CD8-positive, alpha-beta memory T cell (primary cell): ENCODE measurements at regions not wholly inside any gene's neighbourhood (a gene's known extent, or its start where the extent isn't known, plus 50 kb on each side); places are given as distances from the start of the nearest gene placed in this dataset.

ENCODE experiments used
- CTCF ChIA-PET: fragments of 350-600 bp; sonication (Branson Sonifier 250); formaldehyde crosslinking; loops from one replicate; lab custom pipeline; 2021; ENCODE audit warnings: antibody characterized with exemption; lab: Charles Lee
- POLR2A ChIA-PET: fragments of 350-600 bp; sonication (Branson Sonifier 250); formaldehyde crosslinking; loops from one replicate; lab custom pipeline; 2021; ENCODE audit warnings: antibody characterized with exemption; lab: Charles Lee
- DNase-seq, 5 donors: peaks; one replicate each; pipeline versions ENCODE4 v3.0.0 to v3.0.0-alpha.2; 2020 to 2022; ENCODE audit warnings: mixed read lengths in 1 of 5
- H3K27ac ChIP-seq: one replicate; pipeline ENCODE4 v1.7.0; 2013; ENCODE audit warnings: low read depth, mild to moderate bottlenecking, low read length, moderate library complexity
- H3K27me3 ChIP-seq: 2 replicates; pipeline ENCODE4 v1.7.0; 2013; ENCODE audit warnings: low read length, mild to moderate bottlenecking; ENCODE audit not compliant: insufficient read depth, poor library complexity, severe bottlenecking
- H3K36me3 ChIP-seq: 2 replicates; pipeline ENCODE4 v1.7.0; 2013; ENCODE audit warnings: mild to moderate bottlenecking, low read length, moderate library complexity; ENCODE audit not compliant: insufficient read depth
- H3K4me1 ChIP-seq: 2 replicates; pipeline ENCODE4 v1.7.0; 2013; ENCODE audit warnings: mild to moderate bottlenecking, low read length, moderate library complexity; ENCODE audit not compliant: insufficient read depth
- H3K4me3 ChIP-seq: 2 replicates; pipeline ENCODE4 v1.7.0; 2013; ENCODE audit warnings: mild to moderate bottlenecking, low read length
- H3K9me3 ChIP-seq: 2 replicates; pipeline ENCODE4 v1.7.0; 2013; ENCODE audit warnings: mild to moderate bottlenecking, low read length
- H3K27ac Mint-ChIP-seq, 8 donors: one replicate each; pipeline ENCODE4 v1.8.0; 2020 to 2021; ENCODE audit warnings: mixed read lengths in 8 of 8, mild to moderate bottlenecking in 6 of 8, inconsistent platforms in 3 of 8, moderate library complexity in 3 of 8
- H3K27me3 Mint-ChIP-seq, 2 donors: one replicate each; pipeline ENCODE4 v1.8.0; 2020 to 2021; ENCODE audit warnings: mixed read lengths in 2 of 2, mild to moderate bottlenecking in 1 of 2, moderate library complexity in 1 of 2
- H3K36me3 Mint-ChIP-seq, 3 donors: one replicate each; pipeline ENCODE4 v1.8.0; 2020 to 2021; ENCODE audit warnings: mixed read lengths in 3 of 3, inconsistent platforms in 1 of 3, mild to moderate bottlenecking in 1 of 3
- H3K4me1 Mint-ChIP-seq, 3 donors: one replicate each; pipeline ENCODE4 v1.8.0; 2020 to 2021; ENCODE audit warnings: mixed read lengths in 3 of 3, inconsistent platforms in 1 of 3, mild to moderate bottlenecking in 1 of 3
- H3K4me3 Mint-ChIP-seq, 7 donors: one replicate each; pipeline ENCODE4 v1.8.0; 2020 to 2021; ENCODE audit warnings: mixed read lengths in 7 of 7, mild to moderate bottlenecking in 6 of 7, moderate library complexity in 4 of 7, inconsistent platforms in 2 of 7
- H3K9me3 Mint-ChIP-seq, 5 donors: one replicate each; pipeline ENCODE4 v1.8.0; 2020 to 2022; ENCODE audit warnings: mixed read lengths in 5 of 5, mild to moderate bottlenecking in 3 of 5, moderate library complexity in 2 of 5, inconsistent platforms in 1 of 5

- no peak overlapping the region for H3K4me3 Mint-ChIP-seq
- H3K4me3 ChIP-seq: no peak overlapping the region
Measured at GRCh38 chr6:98653179-98653578, 181.2 kb upstream of the POU3F2 start.

GRCh38 chr6:98657764-98658163 lies 176.6 kb upstream of the POU3F2 start:
- ChIA-PET POLR2A (no interaction called here), CTCF (no interaction called here)
- Histone ChIP-seq H3K27me3 (no peaks in the 10 kb centered on the region), H3K4me1 (no peaks in the 10 kb centered on the region), H3K27ac (no peak overlapping the region), H3K9me3 (no peaks in the 10 kb centered on the region), H3K36me3 (no peaks in the 10 kb centered on the region), H3K4me3 (no peak overlapping the region)
- Mint-ChIP-seq H3K4me1 (no peaks in the 10 kb centered on the region), H3K9me3 (peaks cover 0 to 2% (median 0%) of the 10 kb centered on the region in 5 donors), H3K27me3 (peaks cover 0 to 2% of the 10 kb centered on the region in 2 donors), H3K27ac (no peak overlapping the region), H3K36me3 (no peaks in the 10 kb centered on the region), H3K4me3 (no peak overlapping the region)
- DNase-seq: no peak

More at GRCh38 chr6:98653179-98653578, 181.2 kb upstream of the POU3F2 start:
- no peak overlapping the region for H3K27ac Mint-ChIP-seq
- no peak for DNase-seq
- no peak overlapping the region for H3K27ac ChIP-seq
- H3K36me3 Mint-ChIP-seq: no peaks in the 10 kb centered on the region
- no peaks in the 10 kb centered on the region for H3K36me3 ChIP-seq
- H3K27me3 Mint-ChIP-seq: peaks cover 0 to 1% of the 10 kb centered on the region in 2 donors
- no peaks in the 10 kb centered on the region for H3K27me3 ChIP-seq
- H3K4me1 ChIP-seq: no peaks in the 10 kb centered on the region
- H3K4me1 Mint-ChIP-seq: no peaks in the 10 kb centered on the region
- CTCF ChIA-PET: no interaction called here
- H3K9me3 ChIP-seq: no peaks in the 10 kb centered on the region
- POLR2A ChIA-PET: no interaction called here
- H3K9me3 Mint-ChIP-seq: peaks cover 0 to 2% (median 0%) of the 10 kb centered on the region in 5 donors

- ChIA-PET CTCF (no interaction called here), POLR2A (no interaction called here)
- no peak overlapping the region for H3K4me3 ChIP-seq
- Mint-ChIP-seq H3K27me3 (peaks cover 0 to 2% of the 10 kb centered on the region in 2 donors), H3K36me3 (no peaks in the 10 kb centered on the region), H3K9me3 (no peaks in the 10 kb centered on the region), H3K4me3 (no peak overlapping the region), H3K27ac (no peak overlapping the region), H3K4me1 (no peaks in the 10 kb centered on the region)
- no peaks in the 10 kb centered on the region for H3K36me3 ChIP-seq
- H3K9me3 ChIP-seq: no peaks in the 10 kb centered on the region
- no peaks in the 10 kb centered on the region for H3K27me3 ChIP-seq
- no peak overlapping the region for H3K27ac ChIP-seq
- no peaks in the 10 kb centered on the region for H3K4me1 ChIP-seq
- DNase-seq: no peak
Measured at GRCh38 chr6:98669371-98669770, 165.0 kb upstream of the POU3F2 start.

GRCh38 chr6:98670045-98670746 lies 164.2 kb upstream of the POU3F2 start:
- no peaks in the 10 kb centered on the region for H3K36me3 ChIP-seq
- no peak overlapping the region for H3K27ac ChIP-seq
- no peak overlapping the region for H3K27ac Mint-ChIP-seq
- no peaks in the 10 kb centered on the region for H3K4me1 ChIP-seq
- H3K9me3 ChIP-seq: no peaks in the 10 kb centered on the region
- ChIA-PET POLR2A (no interaction called here), CTCF (no interaction called here)
- H3K27me3 ChIP-seq: no peaks in the 10 kb centered on the region
- no peaks in the 10 kb centered on the region for H3K9me3 Mint-ChIP-seq
- H3K27me3 Mint-ChIP-seq: peaks cover 0 to 2% of the 10 kb centered on the region in 2 donors
- no peaks in the 10 kb centered on the region for H3K4me1 Mint-ChIP-seq
- no peak overlapping the region for H3K4me3 ChIP-seq
- H3K4me3 Mint-ChIP-seq: no peak overlapping the region
- no peaks in the 10 kb centered on the region for H3K36me3 Mint-ChIP-seq
- DNase-seq: no peak

GRCh38 chr6:98672681-98673475 lies 161.5 kb upstream of the POU3F2 start:
- CTCF ChIA-PET: no interaction called here
- Mint-ChIP-seq H3K27ac (no peak overlapping the region), H3K36me3 (no peaks in the 10 kb centered on the region), H3K4me3 (no peak overlapping the region), H3K4me1 (no peaks in the 10 kb centered on the region), H3K27me3 (peaks cover 0 to 2% of the 10 kb centered on the region in 2 donors), H3K9me3 (peaks cover 0 to 3% (median 0%) of the 10 kb centered on the region in 5 donors)
- Histone ChIP-seq H3K27ac (no peak overlapping the region), H3K36me3 (no peaks in the 10 kb centered on the region), H3K27me3 (no peaks in the 10 kb centered on the region), H3K9me3 (no peaks in the 10 kb centered on the region), H3K4me1 (no peaks in the 10 kb centered on the region), H3K4me3 (no peak overlapping the region)
- POLR2A ChIA-PET: no interaction called here
- no peak for DNase-seq

GRCh38 chr6:98678481-98678880 lies 155.9 kb upstream of the POU3F2 start:
- ChIA-PET CTCF (no interaction called here), POLR2A (no interaction called here)
- Histone ChIP-seq H3K27ac (no peak overlapping the region), H3K36me3 (no peaks in the 10 kb centered on the region), H3K27me3 (no peaks in the 10 kb centered on the region), H3K4me1 (no peaks in the 10 kb centered on the region), H3K9me3 (no peaks in the 10 kb centered on the region), H3K4me3 (no peak overlapping the region)
- H3K4me3 Mint-ChIP-seq: no peak overlapping the region
- H3K27me3 Mint-ChIP-seq: no peaks in the 10 kb centered on the region
- no peak for DNase-seq
- no peak overlapping the region for H3K27ac Mint-ChIP-seq
- no peaks in the 10 kb centered on the region for H3K4me1 Mint-ChIP-seq
- H3K36me3 Mint-ChIP-seq: no peaks in the 10 kb centered on the region
- peaks cover 0 to 5% (median 3%) of the 10 kb centered on the region in 5 donors for H3K9me3 Mint-ChIP-seq

- H3K4me3 Mint-ChIP-seq: no peak overlapping the region
- Histone ChIP-seq H3K27me3 (no peaks in the 10 kb centered on the region), H3K9me3 (no peaks in the 10 kb centered on the region), H3K27ac (no peak overlapping the region), H3K4me3 (no peak overlapping the region), H3K36me3 (no peaks in the 10 kb centered on the region), H3K4me1 (no peaks in the 10 kb centered on the region)
- peaks cover 0 to 1% of the 10 kb centered on the region in 2 donors for H3K27me3 Mint-ChIP-seq
- CTCF ChIA-PET: no interaction called here
- POLR2A ChIA-PET: no interaction called here
- H3K27ac Mint-ChIP-seq: no peak overlapping the region
- H3K4me1 Mint-ChIP-seq: no peaks in the 10 kb centered on the region
- no peaks in the 10 kb centered on the region for H3K36me3 Mint-ChIP-seq
- no peak for DNase-seq
- peaks cover 0 to 3% (median 0%) of the 10 kb centered on the region in 5 donors for H3K9me3 Mint-ChIP-seq
Measured at GRCh38 chr6:98686008-98686601, 148.3 kb upstream of the POU3F2 start.

- no peak overlapping the region for H3K27ac ChIP-seq
- H3K9me3 Mint-ChIP-seq: peaks cover 0 to 2% (median 0%) of the 10 kb centered on the region in 5 donors
- H3K4me3 Mint-ChIP-seq: no peak overlapping the region
- CTCF ChIA-PET: no interaction called here
- H3K4me1 ChIP-seq: no peaks in the 10 kb centered on the region
- POLR2A ChIA-PET: no interaction called here
- peaks cover 0 to 1% of the 10 kb centered on the region in 2 donors for H3K27me3 Mint-ChIP-seq
- no peaks in the 10 kb centered on the region for H3K4me1 Mint-ChIP-seq
- no peaks in the 10 kb centered on the region for H3K27me3 ChIP-seq
- H3K27ac Mint-ChIP-seq: no peak overlapping the region
- no peaks in the 10 kb centered on the region for H3K36me3 Mint-ChIP-seq
- no peak for DNase-seq
- H3K4me3 ChIP-seq: no peak overlapping the region
- no peaks in the 10 kb centered on the region for H3K9me3 ChIP-seq
- H3K36me3 ChIP-seq: no peaks in the 10 kb centered on the region
Measured at GRCh38 chr6:98687752-98688151, 146.6 kb upstream of the POU3F2 start.
